Suppressor macrophage treated with lipopolysaccharide for 1 hour (primary cell): ENCODE measurements at regions not wholly inside any gene's neighbourhood (a gene's known extent, or its start where the extent isn't known, plus 50 kb on each side); places are given as distances from the start of the nearest gene placed in this dataset.

Source experiments
- DNase-seq, 3 donors: peaks; one replicate each; pipeline ENCODE4 v3.0.0-alpha.2; 2020 to 2022

- no peak for DNase-seq
Measured at GRCh38 chr7:85773116-85773728, 586.4 kb upstream of the SEMA3D start.

GRCh38 chr7:85771516-85771915, 584.7 kb upstream of the SEMA3D start:
- no peak for DNase-seq

- DNase-seq, result no peak
Measured at GRCh38 chr7:85770332-85770731, 583.5 kb upstream of the SEMA3D start.

- DNase-seq, result no peak
Measured at GRCh38 chr7:85765698-85766298, 578.9 kb upstream of the SEMA3D start.

- no peak for DNase-seq
Measured at GRCh38 chr7:85764034-85764433, 577.2 kb upstream of the SEMA3D start.

GRCh38 chr7:85757348-85757747, 570.5 kb upstream of the SEMA3D start:
- DNase-seq, result peak in 2 of 3 donors; percentile 35 to 54

GRCh38 chr7:85750454-85750949, 563.6 kb upstream of the SEMA3D start:
- DNase-seq, result peak; percentile 67 to 74 (median 72)

GRCh38 chr7:85749696-85750453, 563.0 kb upstream of the SEMA3D start:
- DNase-seq, result no peak

- no peak for DNase-seq
Measured at GRCh38 chr7:85748861-85749260, 562.0 kb upstream of the SEMA3D start.

GRCh38 chr7:85737426-85737825, 550.6 kb upstream of the SEMA3D start:
- no peak for DNase-seq

GRCh38 chr7:85736085-85736484, 549.2 kb upstream of the SEMA3D start:
- no peak for DNase-seq

- DNase-seq, result no peak
Measured at GRCh38 chr7:85734823-85735222, 548.0 kb upstream of the SEMA3D start.

GRCh38 chr7:85733169-85733915, 546.5 kb upstream of the SEMA3D start:
- DNase-seq, result no peak

- DNase-seq, result no peak
Measured at GRCh38 chr7:85730012-85730411, 543.2 kb upstream of the SEMA3D start.

- no peak for DNase-seq
Measured at GRCh38 chr7:85725026-85725425, 538.2 kb upstream of the SEMA3D start.

- DNase-seq, result peak; percentile 56 to 88 (median 56)
Measured at GRCh38 chr7:85719981-85720953, 533.4 kb upstream of the SEMA3D start.

GRCh38 chr7:85716353-85716752, 529.5 kb upstream of the SEMA3D start:
- no peak for DNase-seq

GRCh38 chr7:85714951-85715350, 528.1 kb upstream of the SEMA3D start:
- DNase-seq, result no peak

GRCh38 chr7:85714043-85714578, 527.3 kb upstream of the SEMA3D start:
- DNase-seq, result no peak

GRCh38 chr7:85713171-85713570, 526.3 kb upstream of the SEMA3D start:
- no peak for DNase-seq

GRCh38 chr7:85711894-85712293, 525.0 kb upstream of the SEMA3D start:
- DNase-seq, result peak in 2 of 3 donors; percentile 6 to 56

- no peak for DNase-seq
Measured at GRCh38 chr7:85710960-85711359, 524.1 kb upstream of the SEMA3D start.
